Sigmoid colon (tissue), 4 donors: ENCODE measurements at regions not wholly inside any gene's neighbourhood (a gene's known extent, or its start where the extent isn't known, plus 50 kb on each side); places are given as distances from the start of the nearest gene placed in this dataset.
"Not testable (repeated sequence)": the region's sequence is repeated elsewhere in the genome, so short reads cannot be mapped to it uniquely, and the experiment has no call there.

Experiments
- CTCF ChIP-seq, 4 experiments: fragments of 450-650 bp in 3 of 4; fragments of 200-600 bp in 1 of 4; IDR thresholded peaks; one replicate each; pipeline ENCODE4 v1.5.1; 2016 to 2019; ENCODE audit warnings: antibody characterized with exemption in 4 of 4, mild to moderate bottlenecking in 3 of 4, moderate library complexity in 2 of 4
- EP300 ChIP-seq, 4 donors: sonication (generic); formaldehyde crosslinking; IDR thresholded peaks; one replicate each; pipeline ENCODE4 v1.6.1; 2017; ENCODE audit warnings: antibody characterized with exemption in 4 of 4
- POLR2A ChIP-seq, 2 donors: fragments of 450-650 bp; IDR thresholded peaks; one replicate each; pipeline ENCODE4 v1.6.1; 2016; ENCODE audit warnings: antibody characterized with exemption in 2 of 2, mild to moderate bottlenecking in 2 of 2, moderate library complexity in 2 of 2
- POLR2AphosphoS5 ChIP-seq, 4 donors: sonication (generic); formaldehyde crosslinking; IDR thresholded peaks; one replicate each; pipeline ENCODE4 v1.6.1; 2017; ENCODE audit warnings: antibody characterized with exemption in 4 of 4

- TF ChIP-seq CTCF, POLR2AphosphoS5, POLR2A, EP300 (IDR thresholded peaks at IDR 0.05): not testable (repeated sequence)
Observed at GRCh38 chr15:21357056-21357455, 83.2 kb downstream of the POTEB3 start.
